ENCODE measurements at regions not wholly inside any gene's neighbourhood (a gene's known extent, or its start where the extent isn't known, plus 50 kb on each side); places are given as distances from the start of the nearest gene placed in this dataset.
"Not testable (repeated sequence)": the region's sequence is repeated elsewhere in the genome, so short reads cannot be mapped to it uniquely, and the experiment has no call there.

DNA sequence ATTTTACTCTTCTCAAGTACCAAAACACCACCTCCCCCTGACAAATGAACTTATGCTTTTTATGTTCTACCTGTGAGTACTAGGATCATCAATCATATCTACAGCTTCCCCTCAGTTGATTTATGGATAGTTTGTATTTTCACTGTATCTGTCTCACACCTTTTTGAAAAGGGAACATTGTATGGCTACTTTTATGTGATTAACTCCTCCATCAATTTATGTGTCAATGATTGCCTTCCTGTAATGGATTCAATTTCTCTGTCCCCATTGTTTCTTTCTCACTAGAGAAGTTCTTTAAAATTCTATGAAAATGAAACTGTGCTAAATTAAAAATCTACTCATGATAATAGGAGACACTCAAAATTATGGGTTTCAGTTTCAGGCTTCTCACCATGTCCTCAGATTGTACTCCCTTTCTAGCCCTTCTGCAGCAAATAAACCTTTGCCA, 935.0 kb downstream of the TRIB2 start:
- no peak for DNase-seq

DNA sequence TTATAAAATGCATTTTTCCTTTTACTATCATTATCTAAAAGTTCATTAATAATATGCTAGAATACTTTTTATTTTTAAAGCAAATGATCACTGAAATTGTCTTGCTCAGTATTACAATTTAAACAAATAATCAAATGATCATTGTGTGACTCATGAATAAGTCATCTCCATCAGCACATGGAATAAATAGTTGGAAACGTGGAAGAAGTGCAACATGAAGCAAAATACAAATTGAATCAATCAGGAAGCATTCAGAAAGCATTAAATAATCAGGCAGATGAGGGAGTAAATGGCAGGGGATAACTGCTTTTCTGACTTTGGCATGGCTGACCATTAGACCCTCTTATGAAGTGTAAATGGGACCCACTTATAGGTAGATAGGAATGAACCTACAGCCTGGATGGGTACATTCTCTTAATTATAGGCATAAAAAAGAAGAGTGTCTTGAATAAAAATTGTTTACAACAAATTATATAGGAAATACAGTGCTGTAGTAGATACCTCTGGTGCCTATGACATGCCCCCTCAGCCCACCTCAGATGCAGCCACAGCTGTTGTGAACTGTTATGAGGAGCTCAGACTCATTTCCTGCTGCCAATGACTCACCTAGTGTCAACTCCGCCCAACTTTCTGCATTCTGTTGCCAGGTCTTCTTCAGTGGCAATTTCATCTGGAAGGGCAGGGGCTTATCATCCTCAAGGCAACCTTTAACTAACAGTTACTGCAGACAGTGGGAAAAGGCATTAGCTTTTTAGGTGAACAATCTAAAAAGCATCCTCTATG, 936.0 kb downstream of the TRIB2 start:
- no peak for DNase-seq

DNA sequence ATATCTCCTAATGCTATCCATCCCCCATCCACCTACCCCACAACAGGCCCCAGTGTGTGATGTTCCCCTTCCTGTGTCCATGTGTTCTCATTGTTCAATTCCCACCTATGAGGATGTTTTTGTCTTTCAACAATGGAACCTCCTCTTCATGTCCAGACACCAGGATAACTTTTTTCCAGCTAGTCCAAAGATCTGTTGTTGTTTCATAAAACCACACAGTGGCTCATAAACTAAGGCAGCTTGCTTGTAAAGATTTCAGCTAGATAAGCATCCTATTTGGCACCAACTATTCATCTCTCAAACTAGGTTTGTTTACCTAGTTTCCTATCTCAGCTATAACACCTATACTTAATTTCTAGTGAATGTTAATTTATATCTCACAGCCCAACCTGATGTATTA, 937.7 kb downstream of the TRIB2 start:
- no peak for DNase-seq

DNA sequence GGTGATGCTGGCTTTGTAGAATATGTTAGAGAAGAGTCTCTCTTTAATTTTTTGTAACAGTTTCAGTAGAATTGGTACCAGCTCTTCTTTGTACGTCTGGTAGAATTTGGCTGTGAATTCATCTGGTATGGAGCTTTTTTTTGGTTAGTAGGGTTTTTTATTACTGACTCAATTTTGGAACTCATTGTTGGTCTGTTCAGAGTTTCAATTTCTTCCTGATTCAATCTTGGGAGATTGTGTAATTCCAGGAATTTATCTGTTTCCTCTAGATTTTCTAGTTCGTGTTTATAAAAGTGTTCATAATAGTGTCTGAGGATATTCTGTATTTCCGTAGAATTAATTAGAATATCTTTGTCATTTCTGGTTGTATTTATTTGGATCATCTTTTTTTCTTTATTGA, 943.5 kb downstream of the TRIB2 start:
- no peak for DNase-seq

DNA sequence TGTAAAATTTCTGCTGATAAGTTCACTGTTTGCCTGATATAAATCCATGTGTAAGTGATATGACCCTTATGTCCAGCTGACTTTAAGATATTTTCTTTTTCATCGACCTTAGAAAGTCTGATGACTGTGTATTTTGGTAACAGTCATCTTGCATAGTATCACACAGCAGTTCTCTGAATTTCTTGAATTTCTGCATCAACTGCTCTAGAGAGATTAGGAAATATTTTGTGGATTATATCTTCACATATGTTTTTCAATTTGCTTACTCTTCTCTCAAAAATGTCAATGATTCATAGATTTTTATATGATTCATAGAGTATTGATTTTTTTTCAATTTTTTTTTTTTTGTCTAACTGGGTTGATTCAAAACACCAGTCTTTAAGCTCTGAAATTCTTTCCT, 945.3 kb downstream of the TRIB2 start:
- DNase-seq, result no peak

DNA sequence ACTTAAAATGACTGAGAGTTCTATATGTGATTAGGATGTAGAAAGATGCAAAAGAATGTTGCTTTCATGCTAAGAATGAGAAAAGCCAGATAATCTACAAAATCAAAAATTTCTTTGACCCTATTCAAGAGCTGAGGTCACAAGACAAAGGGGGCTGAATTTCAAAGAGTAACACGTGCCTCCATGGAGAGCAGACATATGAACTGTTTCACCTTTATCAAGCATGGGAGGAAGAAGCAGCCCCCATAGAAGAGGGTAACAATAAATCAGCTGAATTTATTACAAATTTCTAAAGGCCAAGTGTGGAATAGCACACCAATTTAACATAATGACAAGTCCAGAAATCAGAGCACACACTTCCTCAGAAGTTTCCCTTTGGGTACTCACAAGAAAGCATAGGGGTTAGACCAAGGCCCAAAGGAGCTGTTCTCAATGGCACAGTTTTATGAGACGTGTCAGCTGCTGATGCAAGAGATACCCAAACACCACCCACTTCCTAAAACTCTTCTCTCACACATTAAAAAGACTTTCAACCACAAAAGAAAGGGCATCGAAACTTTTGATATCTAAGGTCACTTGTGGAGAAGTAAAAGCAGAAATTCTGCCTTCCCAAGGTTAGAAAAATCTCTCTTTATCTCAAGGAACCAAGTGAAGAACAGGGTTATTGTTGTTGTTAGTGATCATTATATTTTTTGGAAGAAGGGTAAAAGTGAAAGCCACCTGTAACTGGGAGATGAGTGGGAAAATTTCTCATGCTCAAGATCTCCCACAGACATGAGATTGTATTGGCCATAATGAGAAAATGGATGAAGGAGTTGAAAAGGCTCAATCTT, 950.1 kb downstream of the TRIB2 start:
- no peak for DNase-seq

DNA sequence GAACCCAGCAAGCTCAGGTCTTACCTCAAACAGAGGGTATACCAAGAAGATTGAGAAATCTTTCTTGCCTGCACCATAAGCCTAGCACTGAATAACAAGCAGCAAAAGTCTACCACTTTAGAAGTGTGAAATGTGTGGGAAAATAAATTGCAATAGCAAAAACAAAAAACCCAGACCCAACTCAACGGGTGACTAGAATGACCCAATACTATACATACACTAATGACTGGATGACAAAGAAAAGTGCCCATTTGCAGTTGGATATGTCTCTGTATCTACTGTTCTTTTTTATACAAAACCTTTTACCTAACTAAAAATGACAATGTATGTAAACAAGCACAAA, 950.6 kb downstream of the TRIB2 start:
- no peak for DNase-seq

DNA sequence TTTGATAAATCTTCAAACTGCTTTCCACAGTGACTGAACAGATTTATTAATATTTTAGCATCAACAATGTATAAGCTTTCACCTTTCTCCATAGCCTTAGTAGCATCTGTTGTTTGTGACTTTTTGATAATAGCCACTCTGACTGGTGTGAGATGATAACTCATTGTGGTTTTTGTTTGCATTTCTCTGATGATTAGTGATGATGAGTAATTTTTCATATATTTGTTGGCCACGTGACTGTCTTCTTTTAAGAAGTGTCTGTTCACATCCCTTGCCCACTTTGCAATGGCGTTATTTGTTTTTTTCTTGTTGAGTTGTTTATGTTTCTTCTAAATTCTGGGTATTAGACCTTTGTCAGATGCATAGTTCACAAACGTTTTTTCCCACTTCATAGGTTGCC, 952.9 kb downstream of the TRIB2 start:
- no peak for DNase-seq

DNA sequence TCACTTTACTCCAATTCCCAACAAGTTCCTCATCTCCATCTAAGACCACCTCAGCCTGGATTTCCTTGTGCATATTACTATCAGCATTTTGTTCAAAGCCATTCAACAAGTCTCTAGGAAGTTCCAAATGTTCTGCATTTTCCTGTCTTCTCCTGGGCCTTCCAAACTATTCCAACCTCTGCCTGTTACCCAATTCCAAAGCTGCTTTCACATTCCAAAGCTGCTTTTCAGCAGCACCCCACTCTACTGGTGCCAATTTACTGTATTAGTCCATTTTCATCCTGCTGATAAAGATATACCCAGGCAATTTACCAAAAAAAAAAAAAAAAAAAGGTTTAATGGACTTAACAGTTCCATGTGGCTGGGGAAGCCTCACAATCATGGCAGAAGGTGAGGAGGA, 957.1 kb downstream of the TRIB2 start:
- DNase-seq, result not testable (repeated sequence)

DNA sequence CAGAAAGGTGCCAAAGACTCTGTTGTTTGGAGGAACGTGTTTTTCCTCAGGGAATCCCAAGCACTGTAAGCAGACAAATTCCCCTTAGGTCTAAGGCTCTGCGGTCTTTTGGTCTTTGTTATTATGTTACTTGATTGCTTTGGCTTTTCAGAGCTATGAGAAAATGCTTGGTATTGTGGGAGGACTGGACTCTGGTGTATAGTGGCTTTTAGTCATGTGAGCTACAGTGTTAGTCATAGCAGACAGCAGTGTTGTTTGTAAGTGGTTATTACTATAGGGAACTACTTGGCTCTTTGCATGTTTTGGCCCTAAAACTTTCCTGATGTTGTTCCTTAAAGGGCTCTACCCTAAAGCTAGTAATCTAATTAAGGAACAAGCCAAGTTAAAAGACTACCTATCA, 956.2 kb upstream of the LRATD1 start:
- no peak for DNase-seq

DNA sequence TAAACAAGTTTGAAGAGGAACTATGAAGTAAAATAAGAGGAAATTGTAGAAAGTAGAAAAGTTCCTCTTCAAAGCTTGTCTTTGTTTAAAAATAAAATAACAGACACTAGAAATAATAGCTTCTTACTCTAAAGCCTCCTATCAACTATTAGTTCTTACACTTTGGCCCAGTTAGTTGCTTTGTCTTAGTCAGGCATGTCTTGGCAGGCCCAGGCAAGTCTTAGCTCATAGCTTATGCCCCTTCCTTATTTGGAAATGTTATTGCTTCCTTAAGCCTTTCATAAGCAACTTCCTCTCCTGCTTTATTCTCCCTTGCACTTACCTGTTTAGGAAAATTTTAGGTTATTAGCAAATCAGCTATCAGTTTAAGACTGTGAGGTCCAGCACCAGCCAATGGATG, 950.6 kb upstream of the LRATD1 start:
- DNase-seq, result no peak

DNA sequence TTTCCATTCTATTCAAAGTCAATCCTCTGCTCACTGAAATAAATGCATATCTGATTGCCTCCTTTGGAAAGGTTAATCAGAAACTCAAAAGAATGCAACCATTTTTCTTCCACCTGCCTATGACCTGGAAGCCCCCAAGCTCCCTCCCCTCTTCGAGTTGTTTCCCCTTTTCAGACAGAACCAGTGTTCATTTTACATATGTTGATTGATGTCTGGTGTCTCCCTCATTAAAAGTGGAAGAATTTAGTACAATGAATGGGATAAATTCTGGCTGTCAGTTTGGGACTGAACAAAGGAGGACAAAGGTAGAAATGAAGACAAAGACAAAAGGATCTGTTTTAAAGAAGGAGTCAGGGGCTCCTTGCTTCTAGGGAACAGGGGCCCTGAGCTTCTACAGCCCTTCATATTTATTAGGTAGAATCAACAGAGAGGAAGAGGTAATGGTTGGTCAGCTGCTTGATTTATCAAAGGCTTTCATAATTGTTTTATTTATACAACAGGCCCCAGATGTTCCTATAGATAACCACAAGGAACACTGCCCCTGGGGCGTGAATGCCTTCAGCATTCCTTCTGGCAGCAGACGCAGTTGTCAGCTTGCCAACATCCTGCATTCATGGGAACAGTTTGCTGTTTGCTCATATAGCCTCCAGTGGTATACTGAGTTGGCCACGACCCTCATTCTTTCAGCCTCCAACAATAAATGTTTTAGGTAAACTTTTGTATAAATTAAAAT, 949.8 kb upstream of the LRATD1 start:
- DNase-seq, result no peak

DNA sequence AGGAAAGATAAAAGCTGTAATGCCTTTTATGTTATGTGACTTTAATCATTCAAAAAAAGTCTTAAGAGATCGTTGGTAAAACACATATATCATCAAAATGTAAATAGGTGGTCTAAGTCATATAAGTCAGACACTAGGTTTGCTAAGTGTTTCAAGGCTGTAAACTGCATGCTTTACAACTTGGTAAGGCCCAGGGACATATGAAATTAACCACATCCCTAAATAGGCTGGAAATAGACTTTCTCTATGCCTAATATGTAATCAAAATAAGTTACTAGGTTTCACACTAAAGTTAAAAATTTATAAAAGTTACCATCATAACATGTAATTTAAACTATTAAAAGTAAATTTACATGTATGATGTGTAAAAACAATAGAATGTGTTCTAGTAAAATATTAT, 946.3 kb upstream of the LRATD1 start:
- no peak for DNase-seq

DNA sequence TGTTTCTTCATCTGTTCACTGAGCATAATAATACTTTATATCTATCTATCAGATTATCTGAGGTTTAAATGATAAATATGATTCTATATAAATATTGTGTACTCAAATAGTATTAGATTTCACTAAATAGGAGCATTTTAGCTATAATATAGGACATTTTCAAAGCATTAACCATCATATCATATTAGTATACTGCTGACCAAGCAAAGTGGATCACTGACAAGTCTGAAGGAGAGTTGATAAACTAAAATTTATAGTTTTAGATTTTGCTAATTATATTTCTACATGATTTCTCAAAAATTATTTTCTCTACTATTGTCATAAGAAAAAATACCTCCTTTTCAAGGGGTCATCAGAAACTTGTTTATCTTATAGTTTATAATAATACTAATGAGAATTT, 937.8 kb upstream of the LRATD1 start:
- no peak for DNase-seq

DNA sequence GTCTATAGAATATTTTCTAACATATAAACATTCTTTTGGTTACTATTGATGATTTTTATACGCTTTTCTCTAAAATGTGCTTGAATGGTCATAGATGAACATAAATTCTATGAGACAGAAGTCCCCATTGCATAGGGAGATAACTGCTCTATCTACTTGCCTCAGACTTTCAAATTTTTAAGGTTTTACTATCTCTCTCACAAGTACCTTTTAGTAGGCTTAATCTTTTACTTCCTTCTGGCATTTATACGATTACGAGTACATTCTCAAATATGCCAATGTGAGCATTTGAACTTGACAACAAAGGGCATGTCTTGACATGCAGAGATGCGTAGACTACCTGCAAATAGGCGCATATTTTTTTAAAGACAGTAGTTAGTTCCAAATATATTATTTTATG, 935.9 kb upstream of the LRATD1 start:
- no peak for DNase-seq

DNA sequence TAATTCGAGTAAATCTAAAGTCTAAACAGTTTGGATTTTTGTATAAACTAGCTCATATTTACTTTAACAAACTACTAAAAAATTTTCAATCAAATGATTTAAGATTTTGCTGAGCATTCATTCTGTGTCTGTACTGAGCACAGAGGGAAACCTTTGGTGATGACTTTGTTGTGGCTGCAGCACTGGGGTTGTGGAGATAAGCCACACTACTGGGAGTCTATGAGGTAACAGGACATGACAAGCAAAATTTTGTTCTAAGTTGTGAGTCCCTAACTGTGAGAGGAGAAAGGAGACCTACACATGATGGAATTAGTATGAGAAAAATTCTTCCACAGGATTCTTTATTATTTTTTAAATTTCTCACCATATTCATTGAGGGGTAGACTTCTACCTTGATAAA, 933.7 kb upstream of the LRATD1 start:
- no peak for DNase-seq

DNA sequence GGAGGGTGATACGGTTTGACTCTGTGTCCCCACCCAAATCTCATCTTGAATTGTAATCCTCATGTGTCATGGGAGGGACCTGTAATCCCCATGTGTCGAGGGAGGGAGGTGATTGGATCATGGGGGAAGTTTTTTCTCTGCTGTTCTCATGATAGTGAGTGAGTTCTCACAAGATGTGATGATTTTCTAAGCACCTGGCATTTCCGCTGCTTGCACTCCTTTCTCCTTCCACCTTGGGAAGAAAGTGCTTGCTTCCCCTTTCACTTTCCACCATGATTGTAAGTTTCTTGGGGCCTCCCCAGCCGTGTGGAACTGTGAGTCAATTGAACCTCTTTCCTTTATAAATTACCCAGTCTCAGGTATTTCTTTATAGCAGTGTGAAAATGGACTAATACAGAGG, 932.6 kb upstream of the LRATD1 start:
- DNase-seq, result not testable (repeated sequence)

DNA sequence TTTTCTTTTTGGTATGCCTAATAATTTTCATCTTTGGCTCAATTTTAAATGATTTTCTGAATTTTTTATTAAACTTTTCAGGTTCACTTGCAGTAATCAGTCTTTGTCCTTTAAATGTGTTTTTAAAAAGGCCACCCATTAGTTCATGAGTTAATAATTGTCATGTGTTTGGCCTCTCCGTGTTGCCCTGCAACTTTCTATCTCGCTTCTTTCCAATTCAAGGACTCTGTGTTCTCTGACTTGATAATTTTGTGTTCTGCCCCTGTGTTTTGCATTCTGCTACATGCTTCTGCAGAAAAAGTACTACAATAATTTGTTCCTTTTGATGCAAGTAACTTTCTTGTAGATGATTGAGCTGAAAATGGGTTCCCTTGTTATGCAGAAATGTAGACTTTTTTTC, 921.4 kb upstream of the LRATD1 start:
- DNase-seq, result no peak

DNA sequence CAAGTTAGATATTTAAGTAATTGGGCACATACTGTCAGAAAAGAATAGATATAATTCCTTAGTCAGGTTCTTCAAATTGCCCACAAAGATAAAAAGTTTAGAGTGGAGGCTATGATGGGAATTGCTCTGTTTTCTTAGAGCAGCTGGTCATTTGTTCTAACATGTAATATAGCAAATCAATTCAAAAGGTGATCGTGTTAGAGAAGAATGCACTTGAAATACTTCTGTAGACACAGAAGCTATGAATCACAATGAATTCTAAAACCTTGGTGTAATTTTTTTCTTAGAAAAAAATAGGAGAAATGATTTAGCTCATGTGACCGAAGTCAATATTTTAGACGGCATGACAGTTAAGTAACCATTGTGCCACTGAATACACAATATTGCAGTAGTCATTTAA, 918.1 kb upstream of the LRATD1 start:
- no peak for DNase-seq

DNA sequence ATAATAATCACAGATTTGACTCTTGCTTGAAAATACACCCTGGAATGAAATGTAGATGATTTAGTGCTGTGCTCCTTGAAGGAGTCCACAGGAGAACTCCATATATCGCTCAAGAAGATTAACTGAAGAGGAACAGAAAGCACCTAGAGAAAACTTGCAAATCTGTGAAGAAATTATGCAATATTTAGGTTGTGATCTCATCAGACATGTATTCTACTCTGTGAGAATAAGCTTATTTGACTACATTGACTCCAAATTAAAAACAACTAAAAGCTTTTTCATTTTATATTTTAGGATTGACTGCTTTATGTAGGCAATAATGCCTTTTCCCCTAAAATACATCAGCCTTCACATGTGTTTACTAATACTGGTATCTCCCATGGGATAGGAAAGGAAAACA, 906.6 kb upstream of the LRATD1 start:
- DNase-seq, result no peak

DNA sequence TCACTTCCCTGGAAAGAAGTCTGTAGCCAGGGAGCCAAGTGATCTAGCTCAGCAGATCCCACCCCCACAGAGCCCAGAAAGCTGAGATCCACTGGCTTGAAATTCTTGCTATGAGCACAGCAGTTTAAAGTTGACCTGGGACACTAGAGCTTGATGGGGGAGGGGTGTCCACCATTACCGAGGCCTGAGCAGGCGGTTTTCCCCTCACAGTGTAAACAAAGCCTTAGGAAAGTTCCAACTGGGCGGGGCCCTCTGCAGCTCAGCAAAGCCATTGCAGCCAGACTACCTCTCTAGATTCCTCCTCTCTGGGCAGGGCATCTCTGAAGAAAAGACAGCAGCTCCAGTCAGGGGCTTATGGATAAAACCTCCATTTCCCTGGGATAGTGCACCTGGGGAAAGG, 887.2 kb upstream of the LRATD1 start:
- DNase-seq, result no peak

DNA sequence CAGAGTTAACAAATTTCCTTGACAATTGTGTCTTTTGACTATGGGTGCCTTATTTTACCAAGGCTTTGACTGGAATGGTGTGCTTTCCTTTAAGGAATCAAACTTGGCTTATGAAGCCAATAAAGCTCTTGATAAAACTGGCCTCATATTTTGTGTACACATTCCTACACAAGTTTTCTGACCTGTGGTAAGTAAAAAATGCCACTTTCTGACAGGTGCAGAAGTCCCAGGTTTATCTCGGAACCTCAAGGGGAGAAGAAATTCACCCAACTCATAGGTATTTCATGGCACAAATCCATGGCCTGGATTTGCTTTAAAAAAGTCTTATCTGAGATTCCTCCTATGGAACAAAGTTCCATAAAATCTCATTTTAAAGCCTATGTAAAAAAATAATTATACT, 880.6 kb upstream of the LRATD1 start:
- no peak for DNase-seq

DNA sequence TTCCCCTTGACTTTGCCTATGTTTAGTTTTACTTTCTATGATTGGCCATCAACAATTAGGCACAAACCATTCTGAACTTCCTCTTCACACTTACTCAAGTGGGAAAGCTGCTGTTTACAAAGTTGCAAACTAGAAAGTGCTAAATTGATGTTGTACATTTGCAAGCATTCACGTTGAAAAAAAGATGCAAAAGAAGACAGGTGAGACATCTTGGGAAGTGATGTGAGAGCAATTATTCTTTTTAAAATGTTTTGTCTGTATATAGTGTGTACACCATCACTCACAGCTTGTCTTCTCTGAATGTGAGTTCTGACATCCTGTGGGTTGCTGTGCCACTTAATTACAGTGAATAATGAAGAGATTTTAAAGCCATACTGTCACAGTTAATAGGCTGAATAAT, 874.1 kb upstream of the LRATD1 start:
- no peak for DNase-seq

DNA sequence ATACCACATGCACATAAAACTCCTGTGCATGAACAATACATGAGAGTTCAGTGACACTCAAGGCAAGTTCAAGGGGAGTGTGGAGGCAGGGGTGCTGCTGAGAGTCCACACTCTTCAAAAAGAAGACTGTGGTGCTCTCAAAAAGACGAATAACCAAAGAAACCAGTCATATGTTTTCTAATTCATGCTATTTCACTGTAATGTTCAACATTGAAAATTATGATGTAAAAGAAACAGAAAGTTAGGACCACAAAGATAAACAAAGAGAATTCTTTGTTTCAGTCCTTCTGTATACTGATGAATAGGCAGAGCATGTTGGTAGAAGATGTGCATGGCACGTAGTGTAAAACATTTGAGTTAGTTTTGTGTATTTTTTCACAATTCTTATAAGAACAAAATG, 864.2 kb upstream of the LRATD1 start:
- no peak for DNase-seq
